Osteoblast (primary cell): ENCODE measurements at regions not wholly inside any gene's neighbourhood (a gene's known extent, or its start where the extent isn't known, plus 50 kb on each side); places are given as distances from the start of the nearest gene placed in this dataset.
"Not testable (repeated sequence)": the region's sequence is repeated elsewhere in the genome, so short reads cannot be mapped to it uniquely, and the experiment has no call there.

Source experiments
- DNase-seq: peaks from one replicate; pipeline ENCODE4 v3.0.0; 2011; ENCODE audit warnings: low spot score, mixed read lengths; ENCODE audit not compliant: insufficient read length; ENCODE audit errors: missing footprints
- H2AFZ ChIP-seq: 2 replicates; pipeline ENCODE4 v1.6.0; 2011; ENCODE audit warnings: mild to moderate bottlenecking, low read length
- H3K27ac ChIP-seq: 2 replicates; pipeline ENCODE4 v1.5.1; 2011; ENCODE audit warnings: mild to moderate bottlenecking, low read depth, low read length, moderate library complexity
- H3K27me3 ChIP-seq: 2 replicates; pipeline ENCODE4 v1.6.0; 2012; ENCODE audit warnings: mild to moderate bottlenecking, control low read depth, inconsistent platforms, low read length, moderate library complexity; ENCODE audit not compliant: insufficient read depth
- H3K36me3 ChIP-seq: 2 replicates; pipeline ENCODE4 v1.5.1; 2011; ENCODE audit warnings: mild to moderate bottlenecking, low read length, control low read depth, moderate library complexity; ENCODE audit not compliant: insufficient read depth
- H3K4me1 ChIP-seq: 2 replicates; pipeline ENCODE4 v1.5.1; 2011; ENCODE audit warnings: mild to moderate bottlenecking, low read length, control low read depth, moderate library complexity; ENCODE audit not compliant: insufficient read depth
- H3K4me2 ChIP-seq: 2 replicates; pipeline ENCODE4 v1.6.0; 2011; ENCODE audit warnings: mild to moderate bottlenecking, low read length; ENCODE audit not compliant: insufficient read depth
- H3K4me3 ChIP-seq: fragments of 200-600 bp; sonication (generic); 3 replicates; pipeline ENCODE4 v1.5.1; 2012; ENCODE audit warnings: mild to moderate bottlenecking, low read length, inconsistent platforms; ENCODE audit not compliant: insufficient read depth
- H3K79me2 ChIP-seq: 2 replicates; pipeline ENCODE4 v1.6.0; 2012; ENCODE audit warnings: mild to moderate bottlenecking, low read length, control low read depth, inconsistent platforms; ENCODE audit not compliant: insufficient read depth
- H3K9me3 ChIP-seq: 2 replicates; pipeline ENCODE4 v1.5.1; 2011; ENCODE audit warnings: low read depth, low read length, control low read depth
- H4K20me1 ChIP-seq: 2 replicates; pipeline ENCODE4 v1.6.0; 2012; ENCODE audit warnings: mild to moderate bottlenecking, low read length, control low read depth; ENCODE audit not compliant: insufficient read depth
- TF ChIP-seq, protein P1 (sequence below): IDR thresholded peaks from 2 replicates; pipeline ENCODE4 v1.5.1; 2011; ENCODE audit warnings: mild to moderate bottlenecking, low read depth, low read length, moderate library complexity; ENCODE audit errors: extremely low read depth

DNA sequence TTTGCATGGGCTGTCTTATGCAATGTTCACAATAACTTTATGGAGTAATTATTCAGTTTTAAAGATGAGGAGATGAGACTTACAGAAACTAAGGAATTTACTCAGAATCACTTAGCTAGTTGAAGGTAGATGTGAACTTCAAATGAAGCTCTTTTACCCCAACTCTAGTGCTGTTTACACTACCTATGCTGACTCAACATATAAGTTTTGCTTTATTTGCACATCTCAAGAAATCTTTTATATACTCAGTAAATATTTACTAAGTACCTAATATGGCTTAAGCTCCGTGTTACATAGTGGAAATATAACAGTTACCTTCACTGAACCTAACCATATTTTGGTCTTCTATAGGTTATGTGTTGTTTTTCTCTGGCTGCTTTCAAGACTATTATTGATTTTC is 293.2 kb downstream of the ANXA1 start:
- no peak overlapping the region for H3K4me2 ChIP-seq
- H3K27ac ChIP-seq, result no peak overlapping the region

DNA sequence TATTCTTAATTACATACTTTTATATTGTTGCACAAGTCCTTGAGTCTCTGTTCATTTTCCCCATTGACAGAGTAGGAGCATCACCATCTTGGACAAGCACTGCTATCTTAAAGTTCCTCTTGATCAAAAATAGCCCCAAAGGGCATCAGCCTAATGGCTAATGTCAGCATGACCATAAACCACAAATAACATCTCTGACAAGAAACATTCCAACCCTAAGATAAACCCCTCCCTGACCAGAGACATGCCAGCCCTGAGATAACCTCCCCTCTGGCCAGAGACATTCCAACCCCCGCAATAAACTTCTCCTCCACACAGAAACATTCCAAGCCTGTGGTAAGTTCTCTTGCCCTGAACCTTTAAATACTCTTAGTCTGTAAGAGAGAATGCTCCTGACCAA is 293.7 kb downstream of the ANXA1 start:
- not testable (repeated sequence) for H3K27ac ChIP-seq, H3K27me3 ChIP-seq, H3K4me2 ChIP-seq, H3K4me3 ChIP-seq, H3K79me2 ChIP-seq, H2AFZ ChIP-seq, H3K36me3 ChIP-seq, H4K20me1 ChIP-seq, H3K9me3 ChIP-seq, H3K4me1 ChIP-seq, DNase-seq

More for the DNA sequence above, 293.2 kb downstream of the ANXA1 start:
- Histone ChIP-seq H3K36me3 (no peaks in the 10 kb centered on the region), H3K9me3 (no peaks in the 10 kb centered on the region), H3K79me2 (no peaks in the 10 kb centered on the region), H3K27me3 (no peaks in the 10 kb centered on the region), H2AFZ (no peak overlapping the region), H4K20me1 (no peaks in the 10 kb centered on the region), H3K4me1 (no peaks in the 10 kb centered on the region), H3K4me3 (no peak overlapping the region)
- TF ChIP-seq, protein P1, sequence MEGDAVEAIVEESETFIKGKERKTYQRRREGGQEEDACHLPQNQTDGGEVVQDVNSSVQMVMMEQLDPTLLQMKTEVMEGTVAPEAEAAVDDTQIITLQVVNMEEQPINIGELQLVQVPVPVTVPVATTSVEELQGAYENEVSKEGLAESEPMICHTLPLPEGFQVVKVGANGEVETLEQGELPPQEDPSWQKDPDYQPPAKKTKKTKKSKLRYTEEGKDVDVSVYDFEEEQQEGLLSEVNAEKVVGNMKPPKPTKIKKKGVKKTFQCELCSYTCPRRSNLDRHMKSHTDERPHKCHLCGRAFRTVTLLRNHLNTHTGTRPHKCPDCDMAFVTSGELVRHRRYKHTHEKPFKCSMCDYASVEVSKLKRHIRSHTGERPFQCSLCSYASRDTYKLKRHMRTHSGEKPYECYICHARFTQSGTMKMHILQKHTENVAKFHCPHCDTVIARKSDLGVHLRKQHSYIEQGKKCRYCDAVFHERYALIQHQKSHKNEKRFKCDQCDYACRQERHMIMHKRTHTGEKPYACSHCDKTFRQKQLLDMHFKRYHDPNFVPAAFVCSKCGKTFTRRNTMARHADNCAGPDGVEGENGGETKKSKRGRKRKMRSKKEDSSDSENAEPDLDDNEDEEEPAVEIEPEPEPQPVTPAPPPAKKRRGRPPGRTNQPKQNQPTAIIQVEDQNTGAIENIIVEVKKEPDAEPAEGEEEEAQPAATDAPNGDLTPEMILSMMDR, result no peak
- DNase-seq, result no peak

DNA sequence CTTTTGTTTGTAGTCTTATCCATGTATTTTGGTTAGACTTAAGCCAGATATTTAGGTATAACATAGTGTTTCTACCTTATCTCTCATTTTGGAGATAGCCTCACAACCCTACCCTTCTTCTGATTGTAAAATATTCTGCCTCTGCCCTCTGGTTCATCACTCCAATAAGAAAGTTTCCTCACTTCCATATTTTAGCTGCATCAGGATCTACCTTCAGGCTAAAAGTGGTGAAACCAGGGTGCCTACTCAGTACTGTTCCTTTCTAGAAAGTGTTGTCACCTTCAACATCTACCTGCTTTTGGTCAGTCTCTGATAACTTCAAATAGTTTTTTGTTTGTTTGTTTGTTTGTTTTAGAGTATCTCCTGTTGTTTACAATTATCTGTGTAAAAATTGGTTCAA is 294.6 kb downstream of the ANXA1 start:
- DNase-seq, result no peak
- Histone ChIP-seq H3K4me2 (no peak overlapping the region), H3K79me2 (no peaks in the 10 kb centered on the region), H4K20me1 (no peaks in the 10 kb centered on the region), H3K36me3 (no peaks in the 10 kb centered on the region), H3K27me3 (no peaks in the 10 kb centered on the region), H3K9me3 (no peaks in the 10 kb centered on the region), H3K4me3 (no peak overlapping the region), H3K27ac (no peak overlapping the region), H2AFZ (no peak overlapping the region), H3K4me1 (no peaks in the 10 kb centered on the region)
- TF ChIP-seq, protein P1, result no peak

DNA sequence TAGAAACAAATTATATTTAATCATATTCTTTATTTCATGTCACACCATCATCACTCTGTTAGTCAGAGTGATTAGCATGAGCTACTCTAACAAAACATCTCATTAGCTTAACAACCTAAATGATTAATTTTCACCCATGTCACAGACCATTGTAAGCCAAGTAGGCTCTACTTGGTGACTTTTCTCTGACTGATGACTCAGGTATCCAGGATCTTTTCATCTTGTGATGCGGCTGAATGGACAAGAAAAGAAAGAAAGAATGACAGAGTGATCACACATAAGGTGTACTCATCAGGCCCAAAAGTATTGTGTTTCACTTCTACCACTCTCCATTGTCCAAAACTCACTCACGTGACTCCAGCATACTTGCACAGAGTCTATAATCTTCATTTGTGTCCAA is 299.3 kb downstream of the ANXA1 start:
- Histone ChIP-seq H3K27ac (no peak overlapping the region), H3K4me1 (no peaks in the 10 kb centered on the region), H3K9me3 (no peaks in the 10 kb centered on the region), H3K79me2 (no peaks in the 10 kb centered on the region), H3K27me3 (no peaks in the 10 kb centered on the region), H3K4me2 (no peak overlapping the region), H4K20me1 (no peaks in the 10 kb centered on the region), H2AFZ (no peak overlapping the region), H3K36me3 (no peaks in the 10 kb centered on the region), H3K4me3 (no peak overlapping the region)
- TF ChIP-seq, protein P1, result no peak
- DNase-seq, result no peak

DNA sequence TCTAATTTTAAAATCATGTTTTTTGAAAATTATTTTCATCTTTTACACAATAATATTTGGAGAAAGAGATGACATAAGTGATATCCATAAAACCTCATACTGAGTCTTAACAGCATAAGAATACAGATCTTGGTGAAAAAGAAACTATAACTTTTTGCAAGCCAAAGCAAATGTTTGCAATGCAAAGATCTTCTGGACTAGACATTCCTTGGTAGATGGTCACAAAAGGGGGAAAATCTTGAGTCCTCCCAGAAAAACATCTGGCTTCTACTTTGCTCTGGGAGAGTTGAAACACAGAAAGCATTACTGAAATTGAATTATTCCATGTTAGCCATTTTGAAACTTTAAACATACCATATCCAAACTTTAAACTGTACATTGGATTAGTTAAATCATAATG is 308.2 kb downstream of the ANXA1 start:
- Histone ChIP-seq H3K79me2 (no peaks in the 10 kb centered on the region), H3K4me1 (no peaks in the 10 kb centered on the region), H3K27me3 (no peaks in the 10 kb centered on the region), H3K36me3 (no peaks in the 10 kb centered on the region), H2AFZ (no peak overlapping the region), H3K27ac (no peak overlapping the region), H4K20me1 (no peaks in the 10 kb centered on the region), H3K4me2 (no peak overlapping the region), H3K4me3 (no peak overlapping the region), H3K9me3 (no peaks in the 10 kb centered on the region)
- no peak for DNase-seq
- TF ChIP-seq, protein P1, result no peak
